HEK293T (cell line): ENCODE measurements at regions not wholly inside any gene's neighbourhood (a gene's known extent, or its start where the extent isn't known, plus 50 kb on each side); places are given as distances from the start of the nearest gene placed in this dataset.

Experiments used
- CTCF ChIA-PET: fragments of 350-600 bp; formaldehyde crosslinking; extraction: SDS; loops from one replicate; lab custom pipeline; 2021; ENCODE audit warnings: antibody characterized with exemption, inconsistent platforms; lab: Yijun Ruan, JAX
- POLR2A ChIA-PET: fragments of 350-600 bp; formaldehyde crosslinking; extraction: SDS; loops from one replicate; lab custom pipeline; 2020; ENCODE audit warnings: antibody characterized with exemption, inconsistent platforms; lab: Yijun Ruan, JAX
- DNase-seq: peaks from one replicate; pipeline ENCODE4 v3.0.0; 2012; ENCODE audit warnings: mixed read lengths; ENCODE audit errors: extremely low spot score
- ARNT ChIP-seq: fragments of 450-650 bp; IDR thresholded peaks from 2 replicates; pipeline ENCODE4 v1.6.1; 2017; ENCODE audit warnings: mild to moderate bottlenecking
- BHLHE40 ChIP-seq: fragments of 450-650 bp; IDR thresholded peaks from 2 replicates; pipeline ENCODE4 v1.6.1; 2016; ENCODE audit warnings: mild to moderate bottlenecking, moderate library complexity, borderline replicate concordance
- CTBP1 ChIP-seq: fragments of 450-650 bp; IDR thresholded peaks from 2 replicates; pipeline ENCODE4 v1.6.1; 2016; ENCODE audit warnings: borderline replicate concordance
- ELF4 ChIP-seq: fragments of 450-650 bp; IDR thresholded peaks from 2 replicates; pipeline ENCODE4 v1.6.1; 2017; ENCODE audit warnings: antibody characterized with exemption
- FOXA1 ChIP-seq: fragments of 450-650 bp; IDR thresholded peaks from 2 replicates; pipeline ENCODE4 v1.6.1; 2016; ENCODE audit warnings: mild to moderate bottlenecking
- FOXK2 ChIP-seq: fragments of 450-650 bp; IDR thresholded peaks from 2 replicates; pipeline ENCODE4 v1.6.1; 2016; ENCODE audit warnings: mild to moderate bottlenecking
- FOXM1 ChIP-seq: fragments of 450-650 bp; IDR thresholded peaks from 2 replicates; pipeline ENCODE4 v1.6.1; 2017; ENCODE audit warnings: mild to moderate bottlenecking, borderline replicate concordance
- HDGF ChIP-seq: fragments of 450-650 bp; IDR thresholded peaks from 2 replicates; pipeline ENCODE4 v1.6.1; 2017; ENCODE audit warnings: antibody characterized with exemption, borderline replicate concordance
- L3MBTL2 ChIP-seq: fragments of 450-650 bp; conservative IDR thresholded peaks from 2 replicates; pipeline ENCODE4 v1.6.1; 2016; ENCODE audit warnings: mild to moderate bottlenecking
- LEF1 ChIP-seq: fragments of 450-650 bp; IDR thresholded peaks from 2 replicates; pipeline ENCODE4 v1.6.1; 2017; ENCODE audit warnings: mild to moderate bottlenecking, borderline replicate concordance
- NFRKB ChIP-seq: fragments of 450-650 bp; IDR thresholded peaks from 2 replicates; pipeline ENCODE4 v1.6.1; 2016; ENCODE audit warnings: mild to moderate bottlenecking, moderate library complexity
- SP1 ChIP-seq: fragments of 450-650 bp; IDR thresholded peaks from 2 replicates; pipeline ENCODE4 v1.6.1; 2017
- SUZ12 ChIP-seq: fragments of 450-650 bp; IDR thresholded peaks from 2 replicates; pipeline ENCODE4 v1.6.1; 2016; ENCODE audit warnings: mild to moderate bottlenecking
- TARDBP ChIP-seq: fragments of 450-650 bp; IDR thresholded peaks from 2 replicates; pipeline ENCODE4 v1.6.1; 2016
- ZNF384 ChIP-seq: fragments of 450-650 bp; IDR thresholded peaks from 2 replicates; pipeline ENCODE4 v1.6.1; 2016
- TF ChIP-seq, protein P1 (sequence below): fragments of 450-650 bp; IDR thresholded peaks from 2 replicates; pipeline ENCODE4 v1.6.1; 2016

DNA sequence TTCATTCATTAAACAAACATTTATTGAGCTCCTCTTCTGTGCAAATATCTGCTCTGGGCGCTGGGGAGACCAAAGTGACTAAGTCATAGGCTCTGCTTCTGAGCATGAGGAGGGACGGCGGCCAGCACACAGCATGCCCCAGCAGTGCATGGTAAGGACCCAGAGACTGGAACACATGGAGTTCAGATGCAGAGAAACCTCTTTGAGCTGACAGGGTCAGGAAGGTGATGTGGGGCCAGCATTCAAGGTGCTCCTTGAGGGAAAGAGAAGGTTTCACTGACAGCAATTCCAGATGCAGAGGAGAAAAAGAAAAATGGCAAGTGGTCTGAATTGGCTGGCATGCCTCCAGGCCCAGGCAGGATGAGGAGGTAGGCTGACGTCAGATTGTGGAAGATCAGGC is 234.5 kb downstream of the UACA start:
- DNase-seq: no peak
- ChIA-PET POLR2A (interaction anchor here (1.0 kb wide), 1 partner anchor 11 kb away, joined by 4 read pairs; no protein-coding TSS in a partner anchor), CTCF (interaction anchor here (0.7 to 1.2 kb wide), 3 partner anchors 9 to 41 kb away, joined by 3 to 4 read pairs (median 3); no protein-coding TSS in a partner anchor)
- TF ChIP-seq FOXK2 (no peak), FOXM1 (no peak), FOXA1 (no peak), ARNT (no peak), SP1 (no peak), SUZ12 (no peak), HDGF (no peak), ELF4 (no peak), TARDBP (no peak), L3MBTL2 (no peak), LEF1 (no peak), BHLHE40 (no peak), ZNF384 (no peak), CTBP1 (no peak), NFRKB (no peak)
- TF ChIP-seq, protein P1, sequence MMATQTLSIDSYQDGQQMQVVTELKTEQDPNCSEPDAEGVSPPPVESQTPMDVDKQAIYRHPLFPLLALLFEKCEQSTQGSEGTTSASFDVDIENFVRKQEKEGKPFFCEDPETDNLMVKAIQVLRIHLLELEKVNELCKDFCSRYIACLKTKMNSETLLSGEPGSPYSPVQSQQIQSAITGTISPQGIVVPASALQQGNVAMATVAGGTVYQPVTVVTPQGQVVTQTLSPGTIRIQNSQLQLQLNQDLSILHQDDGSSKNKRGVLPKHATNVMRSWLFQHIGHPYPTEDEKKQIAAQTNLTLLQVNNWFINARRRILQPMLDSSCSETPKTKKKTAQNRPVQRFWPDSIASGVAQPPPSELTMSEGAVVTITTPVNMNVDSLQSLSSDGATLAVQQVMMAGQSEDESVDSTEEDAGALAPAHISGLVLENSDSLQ: no peak

DNA sequence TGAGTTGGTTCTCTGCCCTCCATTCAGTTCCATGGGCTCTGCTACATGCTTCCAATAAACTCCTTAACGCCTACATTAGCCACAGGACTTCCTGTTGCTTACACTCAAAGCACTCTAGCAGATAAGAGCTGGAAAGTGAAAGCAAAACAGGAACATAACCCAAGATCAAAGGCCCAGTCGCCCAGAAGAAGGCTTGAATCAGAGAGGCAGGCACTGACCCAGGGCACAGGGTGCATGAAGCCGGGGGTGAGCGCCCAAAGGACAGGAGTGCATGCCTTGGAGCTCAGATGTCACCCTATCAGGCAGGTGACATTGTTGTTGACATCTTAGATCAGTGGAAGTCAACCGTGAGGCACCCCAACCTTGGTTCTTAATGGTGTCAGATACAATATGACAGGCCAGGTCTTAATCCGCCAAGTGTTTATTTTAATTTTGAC is 235.1 kb downstream of the UACA start:
- ChIA-PET POLR2A (interaction anchor here (0.6 to 1.0 kb wide), 2 partner anchors 11 to 709 kb away, joined by 4 read pairs; no protein-coding TSS in a partner anchor), CTCF (interaction anchor here (0.7 to 1.2 kb wide), 3 partner anchors 9 to 1020 kb away, joined by 3 to 6 read pairs (median 4); no protein-coding TSS in a partner anchor)
- DNase-seq: no peak
- TF ChIP-seq HDGF (no peak), CTBP1 (no peak), FOXM1 (no peak), TARDBP (no peak), SUZ12 (no peak), L3MBTL2 (no peak), BHLHE40 (no peak), SP1 (no peak)
- TF ChIP-seq, protein P1: no peak

DNA sequence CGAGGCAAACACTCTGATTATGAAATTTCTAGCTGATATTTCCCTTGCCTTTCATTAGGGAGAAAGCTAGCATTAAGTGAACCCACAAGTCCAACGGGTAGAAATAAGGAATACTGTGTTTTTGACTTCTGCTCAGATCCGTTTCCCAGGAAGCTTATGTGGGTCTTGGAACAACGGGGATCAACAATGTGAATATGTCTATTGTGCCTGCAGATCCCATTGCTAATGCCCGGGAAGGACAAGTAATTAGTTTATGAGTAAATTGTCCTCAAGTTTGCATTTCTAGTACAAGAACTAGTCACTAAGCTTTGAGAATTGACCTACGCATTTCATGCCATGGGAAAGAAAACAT is 236.4 kb downstream of the UACA start:
- POLR2A ChIA-PET: interaction anchor here (0.6 to 2.3 kb wide), 6 partner anchors 8 to 50 kb away, joined by 3 to 8 read pairs (median 6); no protein-coding TSS in a partner anchor

DNA sequence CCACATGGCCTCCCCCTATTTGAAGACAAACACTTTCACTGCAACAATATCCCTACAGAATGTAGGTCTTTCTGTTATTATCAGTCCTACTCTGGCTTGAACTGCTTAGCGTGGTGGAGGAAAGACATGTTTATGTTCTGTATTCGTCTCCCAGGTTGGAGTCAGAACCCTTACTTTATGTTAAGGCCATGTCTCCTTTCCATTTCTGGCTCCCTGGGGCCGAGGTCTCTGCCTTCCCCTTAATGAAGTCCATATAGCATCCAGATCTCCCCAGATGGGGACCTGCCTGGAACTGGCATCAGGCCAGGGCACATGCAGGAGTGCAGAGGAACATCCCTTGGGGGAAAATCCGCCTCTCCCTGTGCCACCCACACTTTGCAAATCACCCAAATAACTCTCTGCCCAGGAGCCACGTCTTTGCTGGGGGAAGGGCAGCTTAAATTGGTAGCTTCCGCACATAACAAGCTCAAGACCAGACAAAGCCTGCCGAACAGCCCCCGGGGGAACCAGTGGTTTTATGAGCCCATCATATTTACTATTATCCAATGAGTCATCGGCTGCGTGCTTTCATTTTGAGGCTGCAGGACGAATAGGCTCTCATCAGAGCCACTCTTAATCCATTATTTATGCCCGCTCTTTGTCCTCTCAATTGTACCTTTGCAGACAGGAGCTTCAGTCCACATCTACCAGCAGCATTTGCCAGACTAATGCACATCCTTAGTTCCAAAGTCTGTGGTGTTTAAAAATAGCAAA is 237.0 kb downstream of the UACA start:
- POLR2A ChIA-PET: interaction anchor here (0.6 to 2.3 kb wide), 7 partner anchors 9 to 50 kb away, joined by 3 to 8 read pairs (median 4); no protein-coding TSS in a partner anchor
- peak; percentile 56 for DNase-seq
- CTCF ChIA-PET: interaction anchor here (0.9 to 1.3 kb wide), 2 partner anchors 9 to 38 kb away, joined by 3 read pairs; no protein-coding TSS in a partner anchor
- TF ChIP-seq L3MBTL2 (peak; percentile 64), FOXK2 (no peak), TARDBP (no peak), SP1 (no peak), FOXA1 (no peak), NFRKB (no peak), HDGF (no peak), LEF1 (no peak), SUZ12 (no peak), BHLHE40 (no peak), ELF4 (no peak), ARNT (no peak), ZNF384 (no peak), FOXM1 (peak; percentile 36; the same call in 1 of the 2 replicates), CTBP1 (peak; percentile 78)
- TF ChIP-seq, protein P1: no peak

More for the DNA sequence above, 236.4 kb downstream of the UACA start:
- CTCF ChIA-PET: interaction anchor here (0.9 to 1.3 kb wide), 2 partner anchors 8 to 39 kb away, joined by 3 read pairs; no protein-coding TSS in a partner anchor
- no peak for DNase-seq
- TF ChIP-seq LEF1 (no peak), ARNT (no peak), ELF4 (no peak), FOXM1 (no peak), ZNF384 (no peak), FOXA1 (no peak)

DNA sequence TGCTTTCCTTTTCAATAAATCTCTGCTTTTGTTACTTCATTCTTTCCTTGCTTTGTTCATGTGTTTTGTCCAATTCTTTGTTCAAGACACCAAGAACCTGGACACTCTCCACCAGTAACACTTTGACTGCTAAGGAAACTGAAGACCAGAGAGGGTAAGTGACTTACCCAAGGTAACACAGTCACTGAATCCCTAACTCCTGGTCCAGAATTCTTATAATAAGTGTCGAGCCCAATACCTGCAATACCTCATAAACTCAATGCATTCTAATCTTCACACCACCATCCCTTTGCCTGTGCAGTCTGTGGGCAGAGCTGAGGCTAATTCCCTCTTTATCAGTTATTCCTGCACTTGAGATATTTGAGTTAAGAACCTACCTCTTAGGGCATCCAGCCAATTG is 237.8 kb downstream of the UACA start:
- no peak for TF ChIP-seq BHLHE40
- TF ChIP-seq SUZ12: no peak
- no peak for TF ChIP-seq L3MBTL2
- TF ChIP-seq CTBP1: no peak
- no peak for TF ChIP-seq SP1
- no peak for TF ChIP-seq TARDBP
- TF ChIP-seq FOXM1: no peak
- no peak for TF ChIP-seq NFRKB
- TF ChIP-seq FOXA1: no peak
- no peak for TF ChIP-seq ARNT
- no peak for TF ChIP-seq HDGF
- TF ChIP-seq FOXK2: no peak
- no peak for TF ChIP-seq ZNF384
- DNase-seq: no peak
- CTCF ChIA-PET: no interaction called here
- POLR2A ChIA-PET: interaction anchor here (2.3 kb wide), 1 partner anchor 20 kb away, joined by 8 read pairs; no protein-coding TSS in a partner anchor

DNA sequence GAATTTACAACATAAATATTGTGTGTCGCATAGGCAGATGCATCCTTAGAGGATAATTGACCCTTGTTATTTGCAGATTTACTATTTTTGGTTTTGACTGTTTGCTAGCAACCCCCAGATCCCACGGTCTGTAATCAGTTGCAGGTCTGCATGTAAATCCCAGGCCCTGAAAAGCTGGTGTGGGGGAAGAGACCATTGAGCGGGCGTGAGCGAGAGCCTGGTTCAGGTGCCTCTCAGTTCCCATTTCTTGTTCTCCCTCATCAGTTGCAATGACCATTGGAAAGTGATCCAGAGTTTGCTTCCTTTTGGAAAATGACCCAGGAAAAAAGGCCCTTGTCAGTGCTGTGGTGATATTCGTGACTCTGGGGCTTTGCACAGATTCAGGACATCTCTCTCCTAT is 238.9 kb downstream of the UACA start:
- ChIA-PET CTCF (no interaction called here), POLR2A (no interaction called here)
- DNase-seq: no peak
- TF ChIP-seq ZNF384 (no peak), BHLHE40 (no peak), LEF1 (no peak), FOXK2 (no peak)
